Colon (tissue), 2 donors: ENCODE measurements at regions not wholly inside any gene's neighbourhood (a gene's known extent, or its start where the extent isn't known, plus 50 kb on each side); places are given as distances from the start of the nearest gene placed in this dataset.
"Not testable (repeated sequence)": the region's sequence is repeated elsewhere in the genome, so short reads cannot be mapped to it uniquely, and the experiment has no call there.

Experiments used
- FAIRE-seq: peaks from 2 replicates; lab custom pipeline; 2012; peaks lifted over from hg19 to GRCh38; lab: Jason Lieb, UNC
- donor health status: control.
- donor health status: control.

GRCh38 chr7:142468871-142469665 lies 211.2 kb upstream of the PRSS58 start:
- no peak for FAIRE-seq

GRCh38 chr7:142467056-142467655 lies 209.3 kb upstream of the PRSS58 start:
- FAIRE-seq, result not testable (repeated sequence)

- FAIRE-seq, result no peak
Measured at GRCh38 chr7:142463401-142463850, 205.6 kb upstream of the PRSS58 start.

GRCh38 chr7:142461437-142461836 lies 203.6 kb upstream of the PRSS58 start:
- FAIRE-seq, result no peak

- FAIRE-seq, result no peak
Measured at GRCh38 chr7:142460402-142461117, 202.7 kb upstream of the PRSS58 start.

- no peak for FAIRE-seq
Measured at GRCh38 chr7:142459551-142459963, 201.7 kb upstream of the PRSS58 start.

GRCh38 chr7:142457146-142457703 lies 199.4 kb upstream of the PRSS58 start:
- no peak for FAIRE-seq

GRCh38 chr7:142455392-142455791 lies 197.5 kb upstream of the PRSS58 start:
- no peak for FAIRE-seq

GRCh38 chr7:142454862-142455261 lies 197.0 kb upstream of the PRSS58 start:
- no peak for FAIRE-seq

GRCh38 chr7:142452791-142453190 lies 194.9 kb upstream of the PRSS58 start:
- FAIRE-seq, result no peak

- no peak for FAIRE-seq
Measured at GRCh38 chr7:142451817-142452216, 194.0 kb upstream of the PRSS58 start.

GRCh38 chr7:142451296-142451695 lies 193.4 kb upstream of the PRSS58 start:
- no peak for FAIRE-seq

GRCh38 chr7:142450695-142451094 lies 192.8 kb upstream of the PRSS58 start:
- no peak for FAIRE-seq

- no peak for FAIRE-seq
Measured at GRCh38 chr7:142450206-142450605, 192.3 kb upstream of the PRSS58 start.

- FAIRE-seq, result not testable (repeated sequence)
Measured at GRCh38 chr7:142448857-142449256, 191.0 kb upstream of the PRSS58 start.

GRCh38 chr7:142447762-142448161 lies 189.9 kb upstream of the PRSS58 start:
- no peak for FAIRE-seq

- FAIRE-seq, result no peak
Measured at GRCh38 chr7:142445019-142445686, 187.3 kb upstream of the PRSS58 start.

GRCh38 chr7:142443216-142444010 lies 185.6 kb upstream of the PRSS58 start:
- no peak for FAIRE-seq

GRCh38 chr7:142442396-142442795 lies 184.5 kb upstream of the PRSS58 start:
- FAIRE-seq, result no peak

GRCh38 chr7:142440906-142441411 lies 183.1 kb upstream of the PRSS58 start:
- FAIRE-seq, result no peak
